ENCODE measurements at regions not wholly inside any gene's neighbourhood (a gene's known extent, or its start where the extent isn't known, plus 50 kb on each side); places are given as distances from the start of the nearest gene placed in this dataset.

DNA sequence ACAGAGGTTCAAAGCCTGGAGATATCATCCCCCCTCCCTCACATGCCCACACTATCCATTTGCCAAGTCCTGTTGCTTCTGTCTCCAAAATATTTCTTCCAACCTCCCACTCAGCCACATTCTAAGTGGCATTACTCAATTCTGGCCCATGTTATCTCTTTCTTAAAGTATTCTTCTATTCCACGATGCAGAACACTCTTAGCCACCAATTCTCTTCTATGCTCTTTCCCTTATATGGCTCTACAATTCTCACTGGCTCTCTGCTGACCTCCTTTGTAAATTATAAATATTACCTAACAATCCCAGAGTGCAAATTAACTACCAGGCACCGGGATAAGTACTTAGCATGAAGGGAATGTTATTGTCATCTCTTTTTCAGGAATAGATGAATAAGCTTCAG, 82.4 kb downstream of the KCNJ2 start:
- Histone ChIP-seq H3K27ac (no peak overlapping the region), H3K4me3 (no peak overlapping the region), H3K9ac (ENCODE audit: insufficient read length) (no peak overlapping the region), H3K9me3 (ENCODE audit: low read depth, low read length) (no peaks in the 10 kb centered on the region), H3K36me3 (ENCODE audit: insufficient read depth, low read length) (no peaks in the 10 kb centered on the region)
- no peak for TF ChIP-seq POLR2AphosphoS5 (IDR thresholded peaks at IDR 0.05; ENCODE audit: borderline replicate concordance, low read depth, low read length)
- DNase-seq (ENCODE audit: low read depth, low spot score) = no peak

DNA sequence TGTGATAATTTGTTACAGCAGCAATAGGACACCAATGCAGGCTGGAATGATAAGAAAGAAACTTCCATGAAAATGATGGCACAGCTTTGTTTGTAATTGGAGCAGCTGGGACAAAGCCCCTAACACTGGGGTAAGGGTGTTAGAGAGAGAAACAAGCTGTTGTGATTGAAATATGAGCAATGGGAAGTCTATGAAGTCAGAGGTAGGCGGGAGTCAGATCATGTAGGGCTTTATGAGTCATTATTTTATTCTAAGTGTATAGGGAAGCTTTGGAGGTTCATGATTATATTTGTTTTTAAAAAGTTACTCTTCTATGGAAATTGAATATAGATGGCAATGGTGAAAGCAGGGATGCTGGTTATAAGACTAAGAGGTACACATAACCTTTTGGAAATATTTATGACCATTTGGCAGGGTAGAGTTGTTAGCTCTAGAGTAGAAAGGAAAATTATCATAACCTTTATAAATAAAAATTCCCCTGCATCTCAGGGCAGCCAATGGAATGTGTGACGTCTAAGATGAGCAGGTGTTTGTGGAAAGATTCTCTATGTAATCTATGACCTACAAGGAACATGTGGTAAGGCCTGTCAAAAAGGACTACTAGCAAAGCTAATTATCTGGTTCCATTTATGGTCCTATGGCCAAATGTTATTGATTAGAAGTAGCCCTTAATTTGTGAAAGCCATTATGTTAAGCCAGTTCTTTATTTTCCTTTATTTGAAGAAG, 85.6 kb downstream of the KCNJ2 start:
- Histone ChIP-seq H3K4me3 (no peak overlapping the region), H3K9me3 (ENCODE audit: low read depth, low read length) (no peaks in the 10 kb centered on the region), H3K36me3 (ENCODE audit: insufficient read depth, low read length) (no peaks in the 10 kb centered on the region), H3K9ac (ENCODE audit: insufficient read length) (no peak overlapping the region), H3K27ac (no peak overlapping the region)
- no peak for DNase-seq (ENCODE audit: low read depth, low spot score)
- TF ChIP-seq EZH2 (IDR thresholded peaks at IDR 0.05) (no peak), FOXP2 (optimal IDR thresholded peaks at IDR 0.05; ENCODE audit: control extremely low read depth, extremely low read length, insufficient read depth) (no peak), POLR2AphosphoS5 (IDR thresholded peaks at IDR 0.05; ENCODE audit: borderline replicate concordance, low read depth, low read length) (no peak)

DNA sequence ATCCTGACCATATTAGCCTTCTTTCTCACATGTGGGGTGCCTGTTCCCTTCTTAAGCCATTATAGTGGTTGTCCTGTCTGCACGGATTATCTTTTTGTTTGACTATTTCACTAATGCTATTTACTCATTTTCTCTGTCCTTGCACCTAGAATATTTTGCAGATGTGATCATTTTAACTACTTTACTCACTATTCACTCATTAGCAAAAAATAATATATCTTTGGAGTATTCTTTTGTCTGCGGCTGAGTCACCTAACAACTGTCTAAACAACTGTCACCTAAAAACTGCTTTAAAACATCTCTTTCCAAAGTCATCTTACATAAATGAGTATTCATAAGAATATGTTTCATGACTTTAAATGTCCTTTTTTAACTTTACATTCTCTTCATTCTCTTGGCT, 87.4 kb downstream of the KCNJ2 start:
- Histone ChIP-seq H3K9me3 (ENCODE audit: low read depth, low read length) (no peaks in the 10 kb centered on the region), H3K4me3 (no peak overlapping the region), H3K27ac (no peak overlapping the region), H3K9ac (ENCODE audit: insufficient read length) (no peak overlapping the region), H3K36me3 (ENCODE audit: insufficient read depth, low read length) (no peaks in the 10 kb centered on the region)
- DNase-seq (ENCODE audit: low read depth, low spot score) = no peak
- no peak for TF ChIP-seq FOXP2 (optimal IDR thresholded peaks at IDR 0.05; ENCODE audit: control extremely low read depth, extremely low read length, insufficient read depth)
- TF ChIP-seq EZH2 (IDR thresholded peaks at IDR 0.05) = no peak
- TF ChIP-seq POLR2AphosphoS5 (IDR thresholded peaks at IDR 0.05; ENCODE audit: borderline replicate concordance, low read depth, low read length) = no peak

DNA sequence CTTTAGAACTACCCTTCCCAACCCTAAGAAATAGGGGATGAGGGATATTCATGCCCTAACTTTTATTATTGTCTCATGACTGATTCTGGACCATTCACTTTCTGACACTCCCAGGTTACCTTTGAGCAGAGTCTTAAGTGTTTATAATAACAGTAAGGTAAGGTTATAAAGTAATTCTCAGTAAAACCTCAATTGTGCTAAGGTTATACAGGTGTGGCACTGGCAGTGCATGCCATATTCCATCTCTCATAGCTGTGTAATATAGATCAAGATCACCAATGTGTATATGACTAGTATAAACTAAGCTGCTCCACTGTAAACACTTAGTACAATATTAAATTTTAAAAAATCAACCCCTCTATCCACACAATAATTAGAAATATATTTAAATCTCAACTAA, 89.1 kb downstream of the KCNJ2 start:
- TF ChIP-seq POLR2AphosphoS5 (IDR thresholded peaks at IDR 0.05; ENCODE audit: borderline replicate concordance, low read depth, low read length) = no peak
- no peak overlapping the region for H3K4me3 ChIP-seq
- H3K36me3 ChIP-seq (ENCODE audit: insufficient read depth, low read length) = no peaks in the 10 kb centered on the region
- H3K9me3 ChIP-seq (ENCODE audit: low read depth, low read length) = no peaks in the 10 kb centered on the region
- H3K27ac ChIP-seq = no peak overlapping the region
- no peak for DNase-seq (ENCODE audit: low read depth, low spot score)
- H3K9ac ChIP-seq (ENCODE audit: insufficient read length) = no peak overlapping the region

DNA sequence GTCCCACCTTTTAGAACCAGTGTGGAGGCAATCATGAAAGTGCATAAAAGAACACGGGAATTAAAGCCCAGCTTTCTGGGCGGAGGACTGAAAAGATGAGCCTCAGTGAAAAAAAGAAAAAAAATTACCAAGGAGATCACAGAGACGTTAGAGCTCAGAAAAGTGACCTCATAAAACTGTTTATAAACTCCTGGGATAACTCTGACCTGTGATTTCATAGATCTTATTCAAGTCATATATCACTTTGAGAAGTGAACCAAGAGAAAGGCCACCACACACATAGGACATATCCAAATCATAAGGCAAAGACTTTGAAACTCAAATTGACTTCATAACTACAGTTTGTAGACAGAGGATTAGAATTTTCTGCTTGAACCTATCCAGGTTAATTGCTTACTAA, 90.1 kb downstream of the KCNJ2 start:
- no peak for TF ChIP-seq EZH2 (IDR thresholded peaks at IDR 0.05)
- TF ChIP-seq POLR2AphosphoS5 (IDR thresholded peaks at IDR 0.05; ENCODE audit: borderline replicate concordance, low read depth, low read length) = no peak
- no peak for TF ChIP-seq FOXP2 (optimal IDR thresholded peaks at IDR 0.05; ENCODE audit: control extremely low read depth, extremely low read length, insufficient read depth)
- H3K36me3 ChIP-seq (ENCODE audit: insufficient read depth, low read length) = no peaks in the 10 kb centered on the region

DNA sequence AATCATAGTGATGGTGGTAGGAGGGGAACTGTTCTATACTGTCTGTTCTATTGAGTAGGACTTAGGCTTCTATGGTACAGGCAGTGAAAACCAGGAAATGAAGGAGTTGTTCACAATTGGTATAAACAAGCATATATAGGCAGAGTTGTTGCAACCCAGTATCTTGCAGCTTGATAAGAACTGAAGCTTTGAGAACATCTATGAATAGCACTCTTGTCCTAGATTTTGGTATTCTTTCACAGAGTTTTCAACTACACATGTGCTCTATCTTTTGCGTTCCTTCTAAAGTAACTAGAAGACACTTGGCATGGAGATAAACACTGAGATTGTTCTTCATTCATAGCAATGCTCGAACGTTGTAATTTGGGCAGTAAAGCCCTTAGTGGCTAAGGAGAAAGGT, 91.8 kb downstream of the KCNJ2 start:
- TF ChIP-seq FOXP2 (optimal IDR thresholded peaks at IDR 0.05; ENCODE audit: control extremely low read depth, extremely low read length, insufficient read depth) (no peak), POLR2AphosphoS5 (IDR thresholded peaks at IDR 0.05; ENCODE audit: borderline replicate concordance, low read depth, low read length) (no peak), EZH2 (IDR thresholded peaks at IDR 0.05) (no peak)
- H3K9me3 ChIP-seq (ENCODE audit: low read depth, low read length) = no peaks in the 10 kb centered on the region
- no peak overlapping the region for H3K27ac ChIP-seq
- no peak overlapping the region for H3K4me3 ChIP-seq
- H3K9ac ChIP-seq (ENCODE audit: insufficient read length) = no peak overlapping the region
- no peaks in the 10 kb centered on the region for H3K36me3 ChIP-seq (ENCODE audit: insufficient read depth, low read length)
- DNase-seq (ENCODE audit: low read depth, low spot score) = no peak

More for the DNA sequence above, 90.1 kb downstream of the KCNJ2 start:
- no peak for DNase-seq (ENCODE audit: low read depth, low spot score)
- no peak overlapping the region for H3K4me3 ChIP-seq
- H3K27ac ChIP-seq = no peak overlapping the region
- no peak overlapping the region for H3K9ac ChIP-seq (ENCODE audit: insufficient read length)
- no peaks in the 10 kb centered on the region for H3K9me3 ChIP-seq (ENCODE audit: low read depth, low read length)

DNA sequence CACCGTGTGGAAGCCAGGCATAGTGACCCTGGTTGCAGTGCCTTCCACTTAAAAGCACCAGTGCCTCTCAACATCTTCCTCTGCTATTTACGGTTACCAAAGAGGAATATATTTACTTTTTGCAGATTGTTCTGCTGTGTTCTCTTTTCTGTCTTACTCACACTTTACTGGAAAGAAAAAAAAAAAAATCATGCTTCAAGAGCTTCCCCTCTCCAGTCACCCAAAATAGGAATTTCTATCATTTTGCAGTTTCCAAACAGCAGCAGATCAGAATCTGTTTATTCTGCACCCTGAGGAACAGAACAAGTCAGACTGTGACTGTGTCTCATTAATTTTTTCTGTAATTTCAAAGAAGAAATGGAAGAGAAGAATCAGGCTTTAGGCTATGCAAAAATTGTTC, 96.1 kb downstream of the KCNJ2 start:
- TF ChIP-seq POLR2AphosphoS5 (IDR thresholded peaks at IDR 0.05; ENCODE audit: borderline replicate concordance, low read depth, low read length) = no peak
- no peak for TF ChIP-seq EZH2 (IDR thresholded peaks at IDR 0.05)
- TF ChIP-seq FOXP2 (optimal IDR thresholded peaks at IDR 0.05; ENCODE audit: control extremely low read depth, extremely low read length, insufficient read depth) = no peak
- H3K27ac ChIP-seq = no peak overlapping the region
- no peaks in the 10 kb centered on the region for H3K9me3 ChIP-seq (ENCODE audit: low read depth, low read length)
- no peak overlapping the region for H3K9ac ChIP-seq (ENCODE audit: insufficient read length)
- DNase-seq (ENCODE audit: low read depth, low spot score) = no peak
- no peaks in the 10 kb centered on the region for H3K36me3 ChIP-seq (ENCODE audit: insufficient read depth, low read length)
- no peak overlapping the region for H3K4me3 ChIP-seq

DNA sequence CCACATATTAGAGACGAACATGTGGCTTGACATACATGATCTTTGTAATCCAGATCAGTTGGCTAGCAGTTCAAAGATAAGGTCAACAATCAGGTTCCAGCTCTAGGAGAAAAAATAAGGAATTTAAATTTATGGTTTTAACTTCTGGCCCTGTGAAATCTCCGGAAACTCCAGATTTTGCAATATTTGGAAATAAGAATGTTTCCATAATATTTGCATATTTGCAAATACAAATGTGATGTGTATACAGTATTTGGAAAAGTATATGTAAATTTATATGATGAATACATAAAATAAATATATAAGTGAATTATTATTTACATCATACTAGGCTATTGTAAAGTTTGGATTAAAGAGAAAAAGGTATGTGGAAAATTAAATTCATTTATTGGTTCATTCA, 97.1 kb downstream of the KCNJ2 start:
- TF ChIP-seq POLR2AphosphoS5 (IDR thresholded peaks at IDR 0.05; ENCODE audit: borderline replicate concordance, low read depth, low read length) (no peak), FOXP2 (optimal IDR thresholded peaks at IDR 0.05; ENCODE audit: control extremely low read depth, extremely low read length, insufficient read depth) (no peak), EZH2 (IDR thresholded peaks at IDR 0.05) (no peak)

DNA sequence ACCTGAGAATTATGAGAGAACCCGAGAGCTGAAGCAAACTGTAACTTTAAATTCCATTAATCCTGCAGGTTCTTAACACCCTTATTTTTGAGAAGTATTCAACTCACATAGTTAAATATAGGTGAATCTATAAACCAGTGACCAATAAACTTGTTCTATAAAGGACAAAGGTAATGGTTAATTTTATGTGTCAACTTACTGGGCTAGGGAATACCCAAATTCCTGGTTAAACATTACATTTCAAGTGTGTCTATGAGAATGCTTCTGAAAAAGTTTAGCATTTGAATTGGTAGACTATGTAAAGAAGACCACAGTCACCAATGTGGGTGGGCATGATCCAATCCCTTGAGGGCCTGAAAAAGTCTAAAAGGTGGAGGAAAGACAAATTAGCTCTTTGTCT, 99.1 kb downstream of the KCNJ2 start:
- Histone ChIP-seq H3K27ac (no peak overlapping the region), H3K36me3 (ENCODE audit: insufficient read depth, low read length) (no peaks in the 10 kb centered on the region), H3K9ac (ENCODE audit: insufficient read length) (no peak overlapping the region), H3K4me3 (no peak overlapping the region), H3K9me3 (ENCODE audit: low read depth, low read length) (no peaks in the 10 kb centered on the region)
- no peak for DNase-seq (ENCODE audit: low read depth, low spot score)
- TF ChIP-seq FOXP2 (optimal IDR thresholded peaks at IDR 0.05; ENCODE audit: control extremely low read depth, extremely low read length, insufficient read depth) (no peak), EZH2 (IDR thresholded peaks at IDR 0.05) (no peak), POLR2AphosphoS5 (IDR thresholded peaks at IDR 0.05; ENCODE audit: borderline replicate concordance, low read depth, low read length) (no peak)

More for the DNA sequence above, 97.1 kb downstream of the KCNJ2 start:
- Histone ChIP-seq H3K4me3 (no peak overlapping the region), H3K27ac (no peak overlapping the region), H3K9me3 (ENCODE audit: low read depth, low read length) (no peaks in the 10 kb centered on the region), H3K36me3 (ENCODE audit: insufficient read depth, low read length) (no peaks in the 10 kb centered on the region), H3K9ac (ENCODE audit: insufficient read length) (no peak overlapping the region)
- no peak for DNase-seq (ENCODE audit: low read depth, low spot score)
